Astrocyte (in vitro differentiated cells and primary cell): ENCODE measurements at regions not wholly inside any gene's neighbourhood (a gene's known extent, or its start where the extent isn't known, plus 50 kb on each side); places are given as distances from the start of the nearest gene placed in this dataset.

Experiments used
- EZH2 ChIP-seq: IDR thresholded peaks from 2 replicates; pipeline ENCODE4 v1.6.1; 2012; ENCODE audit warnings: mild to moderate bottlenecking, low read length, inconsistent platforms; ENCODE audit not compliant: insufficient read depth
- TF ChIP-seq, protein P1 (sequence below): IDR thresholded peaks from 2 replicates; pipeline ENCODE4 v1.5.1; 2011; ENCODE audit warnings: low read depth, mild to moderate bottlenecking, inconsistent platforms, low read length, moderate library complexity; ENCODE audit not compliant: insufficient read depth

DNA sequence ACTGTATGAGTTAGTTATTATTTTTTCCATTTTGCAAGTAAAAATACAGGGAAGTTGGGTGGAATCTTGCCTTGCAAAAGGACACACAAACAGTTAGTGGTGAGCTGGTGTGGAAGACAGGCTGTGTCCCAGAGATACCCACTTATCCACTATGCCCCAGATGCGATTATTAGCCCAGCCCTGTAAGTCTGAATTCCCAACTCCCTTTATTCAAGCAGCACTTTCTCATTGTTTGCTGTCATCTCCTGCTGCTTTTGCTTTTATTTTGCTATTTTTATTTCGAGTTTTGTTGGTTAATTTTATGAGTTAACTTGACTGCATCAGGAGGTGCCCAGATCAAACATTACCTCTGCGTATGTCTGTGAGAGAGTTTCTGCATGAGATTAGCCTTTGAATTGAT is 239.4 kb downstream of the DOK5 start:
- TF ChIP-seq, protein P1, sequence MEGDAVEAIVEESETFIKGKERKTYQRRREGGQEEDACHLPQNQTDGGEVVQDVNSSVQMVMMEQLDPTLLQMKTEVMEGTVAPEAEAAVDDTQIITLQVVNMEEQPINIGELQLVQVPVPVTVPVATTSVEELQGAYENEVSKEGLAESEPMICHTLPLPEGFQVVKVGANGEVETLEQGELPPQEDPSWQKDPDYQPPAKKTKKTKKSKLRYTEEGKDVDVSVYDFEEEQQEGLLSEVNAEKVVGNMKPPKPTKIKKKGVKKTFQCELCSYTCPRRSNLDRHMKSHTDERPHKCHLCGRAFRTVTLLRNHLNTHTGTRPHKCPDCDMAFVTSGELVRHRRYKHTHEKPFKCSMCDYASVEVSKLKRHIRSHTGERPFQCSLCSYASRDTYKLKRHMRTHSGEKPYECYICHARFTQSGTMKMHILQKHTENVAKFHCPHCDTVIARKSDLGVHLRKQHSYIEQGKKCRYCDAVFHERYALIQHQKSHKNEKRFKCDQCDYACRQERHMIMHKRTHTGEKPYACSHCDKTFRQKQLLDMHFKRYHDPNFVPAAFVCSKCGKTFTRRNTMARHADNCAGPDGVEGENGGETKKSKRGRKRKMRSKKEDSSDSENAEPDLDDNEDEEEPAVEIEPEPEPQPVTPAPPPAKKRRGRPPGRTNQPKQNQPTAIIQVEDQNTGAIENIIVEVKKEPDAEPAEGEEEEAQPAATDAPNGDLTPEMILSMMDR, result no peak
- TF ChIP-seq EZH2, result no peak
